ENCODE measurements at regions not wholly inside any gene's neighbourhood (a gene's known extent, or its start where the extent isn't known, plus 50 kb on each side); places are given as distances from the start of the nearest gene placed in this dataset.
"Not testable (repeated sequence)": the region's sequence is repeated elsewhere in the genome, so short reads cannot be mapped to it uniquely, and the experiment has no call there.

DNA sequence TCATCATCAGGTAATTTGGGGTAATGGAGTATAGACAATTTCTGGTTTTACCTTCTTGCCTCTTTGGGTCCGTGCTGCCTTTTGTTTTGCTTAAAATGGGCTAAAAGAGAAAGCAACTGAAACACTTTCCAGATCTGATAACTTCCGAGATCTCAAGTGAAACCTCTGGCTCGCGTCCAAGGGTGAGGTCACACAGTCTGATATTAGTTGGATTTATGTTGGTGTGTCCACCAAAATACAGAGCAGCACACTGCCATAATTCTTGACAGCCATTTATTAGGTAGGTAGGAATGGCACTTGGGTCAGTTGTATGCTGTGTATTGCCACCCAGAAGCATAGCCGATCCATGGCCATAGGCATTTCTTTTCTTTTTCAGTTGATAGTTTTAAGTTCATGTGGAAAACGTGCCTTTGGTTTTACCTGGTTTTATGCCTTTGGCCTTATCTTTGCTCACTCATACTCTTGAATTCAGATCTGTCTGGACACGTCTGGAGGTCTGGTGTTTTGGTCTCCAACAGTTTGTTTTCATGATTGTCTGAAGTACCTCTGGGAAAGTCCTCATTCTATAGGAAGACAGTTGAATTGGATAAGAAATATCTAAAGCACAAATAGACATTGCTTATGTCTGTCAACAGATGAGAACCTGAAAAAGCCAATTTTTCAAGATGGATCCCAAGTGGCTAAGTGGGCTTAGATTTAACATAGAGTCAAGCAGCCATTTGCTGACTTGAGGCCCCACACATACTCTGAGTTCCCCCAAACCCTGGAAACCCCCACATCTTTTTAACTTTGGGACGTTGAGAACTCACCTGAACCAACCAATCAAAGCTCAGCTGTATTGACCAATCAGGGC lies 320.8 kb downstream of the SOX4 start:
- CTCF ChIA-PET, result interaction anchor here (2.0 kb wide), 1 partner anchor 13 kb away, joined by 5 read pairs; no protein-coding TSS in a partner anchor
- Mint-ChIP-seq H3K4me3 (peak overlapping the region; percentile 1), H3K27me3 (no peaks in the 10 kb centered on the region), H3K9me3 (peaks cover 2% of the 10 kb centered on the region), H3K36me3 (no peaks in the 10 kb centered on the region), H3K4me1 (peaks cover 17% of the 10 kb centered on the region), H3K27ac (no peak overlapping the region)
- peak; percentile 55 for DNase-seq

DNA sequence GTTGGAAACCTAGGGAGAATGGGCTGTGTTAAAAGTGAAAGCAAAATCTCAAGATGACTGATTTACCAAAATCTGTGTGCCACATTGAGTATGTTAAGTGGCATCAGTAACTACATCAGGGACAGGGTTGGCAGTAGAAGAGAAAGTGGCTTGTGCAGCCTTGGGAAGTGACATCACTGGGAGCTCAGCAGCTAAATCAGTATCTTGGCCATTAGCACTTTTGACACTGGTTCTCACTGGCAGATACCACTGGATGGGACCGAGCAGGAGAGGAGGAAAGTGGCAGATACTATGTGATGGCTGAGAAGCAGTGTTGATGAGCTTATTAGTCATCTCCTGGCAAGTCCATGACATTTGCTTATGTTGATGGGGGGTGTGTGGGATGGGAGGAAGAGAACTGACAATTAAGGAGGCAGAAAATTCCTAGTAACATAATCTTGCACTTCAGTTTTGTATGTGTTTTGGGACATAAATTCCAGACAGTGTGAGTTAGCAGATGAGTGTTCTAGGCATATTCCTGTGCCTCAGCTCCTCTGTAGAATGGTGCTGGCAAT lies 322.2 kb downstream of the SOX4 start:
- no peaks in the 10 kb centered on the region for H3K36me3 Mint-ChIP-seq
- CTCF ChIA-PET, result interaction anchor here (2.0 kb wide), 1 partner anchor 12 kb away, joined by 5 read pairs; no protein-coding TSS in a partner anchor

DNA sequence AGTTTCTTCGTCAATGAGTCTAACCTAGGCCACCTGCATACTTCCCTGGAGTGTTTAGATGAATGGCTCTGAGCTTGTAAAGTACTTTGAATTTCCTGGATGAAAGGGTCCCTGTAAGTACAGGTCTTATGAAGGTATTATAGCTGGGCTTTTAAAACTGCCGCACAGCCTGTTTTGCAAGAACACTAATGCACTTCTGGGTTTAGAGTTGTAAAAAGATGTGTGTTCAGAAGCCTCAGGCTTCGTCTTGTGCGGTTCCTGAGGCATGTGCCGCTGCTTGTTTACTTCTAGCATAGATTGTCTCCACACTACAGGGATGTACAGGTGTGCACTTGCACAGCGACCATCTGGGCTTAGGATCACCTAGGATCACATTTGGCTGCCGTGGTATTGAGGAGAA lies 324.5 kb downstream of the SOX4 start:
- peaks cover 2% of the 10 kb centered on the region for H3K9me3 Mint-ChIP-seq

More for the DNA sequence above, 322.2 kb downstream of the SOX4 start:
- Mint-ChIP-seq H3K4me1 (peaks cover 17% of the 10 kb centered on the region), H3K27ac (no peak overlapping the region), H3K9me3 (peaks cover 2% of the 10 kb centered on the region), H3K27me3 (no peaks in the 10 kb centered on the region), H3K4me3 (no peak overlapping the region)
- DNase-seq, result no peak

DNA sequence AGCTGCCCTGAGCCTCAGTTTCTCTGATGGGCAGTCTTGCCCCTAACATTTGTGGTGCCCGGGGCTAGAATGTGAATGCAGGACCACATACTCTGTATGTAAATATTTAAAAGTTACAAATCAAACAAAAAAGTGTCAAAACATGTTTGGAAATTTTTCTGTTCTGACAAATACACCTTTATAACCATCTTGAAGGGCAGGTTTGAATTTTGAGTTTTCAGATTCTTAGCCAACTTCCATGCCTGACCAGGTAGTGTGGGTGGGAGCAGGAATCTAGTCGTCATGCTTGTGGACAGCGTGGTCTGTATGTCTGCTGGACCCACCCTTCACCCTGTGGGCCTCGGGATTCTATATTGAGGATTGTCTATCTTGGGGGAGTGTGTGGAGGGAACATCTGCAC lies 325.1 kb downstream of the SOX4 start:
- Mint-ChIP-seq H3K9me3 (peaks cover 2% of the 10 kb centered on the region), H3K4me3 (no peak overlapping the region), H3K27me3 (no peaks in the 10 kb centered on the region), H3K36me3 (no peaks in the 10 kb centered on the region), H3K27ac (no peak overlapping the region), H3K4me1 (peaks cover 17% of the 10 kb centered on the region)
- CTCF ChIA-PET, result no interaction called here
- no peak for DNase-seq

More for the DNA sequence above, 324.5 kb downstream of the SOX4 start:
- no peaks in the 10 kb centered on the region for H3K27me3 Mint-ChIP-seq
- H3K4me3 Mint-ChIP-seq, result no peak overlapping the region
- CTCF ChIA-PET, result no interaction called here
- H3K36me3 Mint-ChIP-seq, result no peaks in the 10 kb centered on the region
- H3K27ac Mint-ChIP-seq, result no peak overlapping the region
- H3K4me1 Mint-ChIP-seq, result peaks cover 17% of the 10 kb centered on the region
- DNase-seq, result no peak

DNA sequence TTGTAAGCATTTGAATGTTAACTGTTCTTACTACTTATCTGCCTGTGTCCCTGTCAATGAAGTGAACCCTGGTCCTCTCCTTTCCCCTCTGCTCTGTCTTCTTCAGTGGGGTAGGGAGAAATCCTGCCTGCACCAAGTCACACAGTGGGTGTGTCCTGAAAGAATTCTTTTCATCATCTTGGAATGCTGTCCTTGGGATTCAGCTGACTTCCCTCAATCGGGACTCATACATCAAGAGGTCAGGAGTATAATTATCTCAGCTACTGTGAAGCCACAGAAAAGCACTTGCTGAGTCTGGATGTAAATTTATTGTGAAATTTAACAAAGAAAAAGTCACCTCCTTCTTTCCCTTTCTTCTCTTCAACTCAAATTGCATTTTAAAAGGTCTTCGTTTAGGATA lies 328.5 kb downstream of the SOX4 start:
- H3K9me3 Mint-ChIP-seq, result peaks cover 2% of the 10 kb centered on the region
- DNase-seq, result no peak
- no peaks in the 10 kb centered on the region for H3K27me3 Mint-ChIP-seq
- H3K36me3 Mint-ChIP-seq, result no peaks in the 10 kb centered on the region
- peaks cover 16% of the 10 kb centered on the region for H3K4me1 Mint-ChIP-seq
- H3K4me3 Mint-ChIP-seq, result no peak overlapping the region
- CTCF ChIA-PET, result interaction anchor here (0.5 kb wide), 1 partner anchor 44 kb away, joined by 3 read pairs; no protein-coding TSS in a partner anchor
- H3K27ac Mint-ChIP-seq, result no peak overlapping the region

DNA sequence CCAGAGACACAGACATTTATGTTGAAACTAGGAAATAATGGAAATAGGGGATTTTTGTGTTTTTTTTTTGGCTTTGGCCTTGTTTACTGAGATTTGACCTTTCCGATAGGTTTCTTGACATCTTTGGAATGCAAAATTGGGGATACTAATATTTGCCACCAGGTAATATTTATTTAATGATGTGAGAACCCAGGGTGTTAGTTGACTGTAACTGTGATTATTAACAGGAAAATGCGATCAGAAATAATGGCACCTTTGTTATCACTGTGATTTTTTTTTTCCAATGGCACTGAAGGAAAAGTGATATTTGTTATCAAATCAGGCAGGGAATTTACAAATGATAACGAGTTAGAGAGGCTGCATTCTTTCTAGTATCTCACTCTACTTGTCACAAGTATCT lies 330.5 kb downstream of the SOX4 start:
- H3K27me3 Mint-ChIP-seq, result no peaks in the 10 kb centered on the region
- H3K27ac Mint-ChIP-seq, result no peak overlapping the region
- peaks cover 26% of the 10 kb centered on the region for H3K4me1 Mint-ChIP-seq
- CTCF ChIA-PET, result no interaction called here
- no peak overlapping the region for H3K4me3 Mint-ChIP-seq
- H3K9me3 Mint-ChIP-seq, result peaks cover under 1% of the 10 kb centered on the region
- no peaks in the 10 kb centered on the region for H3K36me3 Mint-ChIP-seq
- DNase-seq, result no peak

DNA sequence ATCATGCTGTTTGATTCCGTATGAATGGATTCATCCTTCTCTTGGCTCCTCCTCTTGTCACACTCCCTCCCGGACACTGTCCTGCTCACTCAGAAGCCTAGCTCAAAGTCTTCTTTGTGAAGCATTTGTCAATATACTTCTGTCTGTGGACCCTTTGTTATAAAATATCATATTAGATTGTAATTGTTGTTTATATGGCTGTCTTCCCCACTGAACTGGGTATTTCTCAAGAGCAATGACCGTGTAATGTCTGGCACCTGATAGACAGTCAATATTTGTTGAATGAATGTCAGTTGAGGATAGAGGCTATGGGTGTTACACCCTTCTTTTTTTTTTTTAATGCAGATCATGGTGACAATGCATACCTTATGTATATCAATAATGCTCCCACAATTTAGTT lies 335.3 kb downstream of the SOX4 start:
- Mint-ChIP-seq H3K27me3 (no peaks in the 10 kb centered on the region), H3K4me1 (peaks cover 26% of the 10 kb centered on the region), H3K9me3 (no peaks in the 10 kb centered on the region), H3K4me3 (no peak overlapping the region), H3K27ac (no peak overlapping the region), H3K36me3 (no peaks in the 10 kb centered on the region)
- CTCF ChIA-PET, result no interaction called here
- DNase-seq, result no peak

DNA sequence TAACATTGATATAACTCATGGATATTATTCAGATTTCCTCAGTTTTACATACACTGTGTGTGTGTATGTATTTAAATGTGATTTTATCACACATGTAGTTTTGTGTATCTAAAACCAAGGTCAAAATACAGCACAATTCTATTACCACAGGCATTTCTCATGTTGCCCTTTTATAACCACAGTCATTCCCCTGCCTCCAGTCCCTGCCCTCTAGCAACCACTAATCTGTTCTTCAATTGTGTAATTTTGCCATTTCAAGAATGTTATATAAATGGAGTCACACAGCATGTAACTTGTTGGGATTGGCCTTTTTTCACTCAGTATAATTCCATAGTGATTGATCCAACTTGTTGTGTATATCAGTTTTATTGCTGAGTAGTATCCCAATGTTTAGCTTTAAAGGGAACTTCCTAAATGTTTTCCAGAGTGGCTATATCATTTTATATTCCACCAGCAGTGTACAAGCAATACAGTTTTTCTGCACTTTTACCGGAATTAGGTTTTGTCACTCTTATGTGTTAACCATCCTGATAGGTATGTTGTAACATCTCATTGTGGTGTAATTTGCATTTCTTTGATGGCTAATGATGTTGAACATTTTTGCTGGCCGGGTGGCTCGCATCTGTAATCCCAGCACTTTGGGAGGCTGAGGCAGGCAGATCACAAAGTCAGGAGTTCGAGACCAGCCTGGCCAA lies 338.2 kb downstream of the SOX4 start:
- H3K27me3 Mint-ChIP-seq, result no peaks in the 10 kb centered on the region
- H3K27ac Mint-ChIP-seq, result no peak overlapping the region
- CTCF ChIA-PET, result no interaction called here
- H3K4me3 Mint-ChIP-seq, result no peak overlapping the region
- H3K9me3 Mint-ChIP-seq, result peaks cover 7% of the 10 kb centered on the region
- no peak for DNase-seq
- H3K36me3 Mint-ChIP-seq, result no peaks in the 10 kb centered on the region
- peaks cover 11% of the 10 kb centered on the region for H3K4me1 Mint-ChIP-seq

DNA sequence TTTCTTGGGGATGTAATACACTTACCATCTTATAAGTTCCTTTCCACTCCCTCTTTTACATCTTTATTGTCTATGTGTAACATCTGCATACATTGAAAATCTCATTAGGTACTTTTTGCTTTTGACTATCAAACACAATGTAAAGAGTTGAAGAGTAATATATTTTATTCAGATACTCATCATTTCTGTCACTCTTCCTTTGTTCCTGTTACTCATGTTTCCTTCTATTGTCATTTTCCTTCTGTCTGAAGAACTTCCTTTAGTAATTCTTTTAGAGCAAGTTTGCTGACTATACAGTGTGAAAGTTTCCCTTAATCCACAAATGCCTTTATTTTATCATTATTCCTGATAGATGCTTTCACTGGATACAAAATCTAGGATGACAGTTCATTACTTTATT lies 339.8 kb downstream of the SOX4 start:
- H3K4me1 Mint-ChIP-seq, result no peaks in the 10 kb centered on the region
- H3K27me3 Mint-ChIP-seq, result no peaks in the 10 kb centered on the region
- DNase-seq, result no peak
- no peaks in the 10 kb centered on the region for H3K36me3 Mint-ChIP-seq
- H3K9me3 Mint-ChIP-seq, result peaks cover 7% of the 10 kb centered on the region
- no peak overlapping the region for H3K27ac Mint-ChIP-seq
- H3K4me3 Mint-ChIP-seq, result no peak overlapping the region
- CTCF ChIA-PET, result no interaction called here

DNA sequence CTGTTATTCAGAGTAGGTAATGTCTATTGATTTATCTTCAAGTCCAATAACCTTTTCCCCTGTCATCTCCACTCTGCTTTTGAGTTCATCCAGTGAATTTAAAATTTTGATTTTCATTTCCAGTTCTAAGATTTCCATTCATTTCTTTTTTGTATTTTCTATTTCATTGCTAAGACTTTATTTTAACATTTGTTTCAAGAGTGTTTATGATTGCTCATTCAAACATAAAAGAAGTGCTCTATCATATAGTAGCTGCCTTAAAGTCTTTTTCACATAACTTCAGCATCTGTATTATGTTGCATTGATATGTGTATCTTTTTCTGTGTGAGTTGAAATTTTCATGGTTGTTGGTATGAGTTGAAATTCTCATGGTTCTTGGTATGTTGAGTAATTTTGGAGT lies 341.6 kb downstream of the SOX4 start:
- peaks cover 7% of the 10 kb centered on the region for H3K9me3 Mint-ChIP-seq

DNA sequence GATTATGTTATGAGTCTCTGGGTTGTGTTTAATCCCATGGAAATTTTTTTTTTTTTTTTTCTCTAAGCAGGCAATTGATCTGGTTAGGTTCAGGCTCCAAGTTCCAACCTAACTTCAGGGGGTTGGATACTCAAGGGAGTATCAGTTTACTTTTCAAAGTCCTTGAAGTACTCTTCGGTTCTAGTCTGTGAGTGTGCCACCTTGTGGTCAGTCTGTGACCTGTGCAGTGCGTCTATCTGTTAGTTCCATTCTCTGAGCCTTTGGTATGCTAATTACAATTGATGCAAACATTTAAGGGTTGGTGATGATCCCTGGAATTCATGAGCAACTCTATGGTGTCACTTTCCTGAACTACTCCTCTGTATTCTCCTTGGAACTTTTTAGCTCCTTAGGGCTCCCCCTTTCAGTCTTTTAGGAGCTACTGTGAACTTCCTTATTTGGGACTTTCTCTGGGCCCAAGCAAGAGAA lies 342.0 kb downstream of the SOX4 start:
- no peaks in the 10 kb centered on the region for H3K4me1 Mint-ChIP-seq
- no peaks in the 10 kb centered on the region for H3K36me3 Mint-ChIP-seq
- peak; percentile 46 for DNase-seq
- H3K4me3 Mint-ChIP-seq, result no peak overlapping the region
- CTCF ChIA-PET, result interaction anchor here (0.6 to 1.6 kb wide), 4 partner anchors 11 to 58 kb away, joined by 3 to 5 read pairs (median 4); no protein-coding TSS in a partner anchor
- H3K9me3 Mint-ChIP-seq, result peaks cover 7% of the 10 kb centered on the region
- H3K27me3 Mint-ChIP-seq, result no peaks in the 10 kb centered on the region
- H3K27ac Mint-ChIP-seq, result no peak overlapping the region

More for the DNA sequence above, 341.6 kb downstream of the SOX4 start:
- CTCF ChIA-PET, result interaction anchor here (1.0 to 1.6 kb wide), 3 partner anchors 10 to 58 kb away, joined by 3 to 5 read pairs (median 4); no protein-coding TSS in a partner anchor
- Mint-ChIP-seq H3K27me3 (no peaks in the 10 kb centered on the region), H3K27ac (no peak overlapping the region), H3K4me1 (no peaks in the 10 kb centered on the region), H3K36me3 (no peaks in the 10 kb centered on the region), H3K4me3 (no peak overlapping the region)
- no peak for DNase-seq

DNA sequence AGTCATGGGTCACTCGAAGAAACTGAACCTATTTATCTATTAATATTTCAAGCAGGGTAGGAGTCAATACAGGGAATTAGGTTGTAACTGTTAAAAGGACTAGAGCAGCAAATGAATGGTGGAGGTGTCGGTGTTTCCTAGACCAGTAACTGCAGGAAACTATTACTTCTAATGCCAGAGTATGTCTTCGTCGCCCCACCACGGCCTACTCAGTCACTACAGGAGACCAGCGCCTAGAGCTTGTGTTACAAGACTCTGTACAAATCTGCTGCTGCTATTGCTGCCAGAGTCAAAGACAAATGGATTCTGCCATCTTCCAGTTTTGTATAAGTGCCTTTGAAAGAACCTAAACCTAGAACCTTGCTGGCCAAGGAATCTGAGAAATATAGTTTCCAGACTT lies 343.9 kb downstream of the SOX4 start:
- DNase-seq, result no peak
- Mint-ChIP-seq H3K27ac (no peak overlapping the region), H3K4me1 (no peaks in the 10 kb centered on the region), H3K36me3 (no peaks in the 10 kb centered on the region), H3K4me3 (no peak overlapping the region), H3K27me3 (no peaks in the 10 kb centered on the region), H3K9me3 (peaks cover 7% of the 10 kb centered on the region)
- CTCF ChIA-PET, result interaction anchor here (0.9 kb wide), 1 partner anchor 63 kb away, joined by 3 read pairs; no protein-coding TSS in a partner anchor

DNA sequence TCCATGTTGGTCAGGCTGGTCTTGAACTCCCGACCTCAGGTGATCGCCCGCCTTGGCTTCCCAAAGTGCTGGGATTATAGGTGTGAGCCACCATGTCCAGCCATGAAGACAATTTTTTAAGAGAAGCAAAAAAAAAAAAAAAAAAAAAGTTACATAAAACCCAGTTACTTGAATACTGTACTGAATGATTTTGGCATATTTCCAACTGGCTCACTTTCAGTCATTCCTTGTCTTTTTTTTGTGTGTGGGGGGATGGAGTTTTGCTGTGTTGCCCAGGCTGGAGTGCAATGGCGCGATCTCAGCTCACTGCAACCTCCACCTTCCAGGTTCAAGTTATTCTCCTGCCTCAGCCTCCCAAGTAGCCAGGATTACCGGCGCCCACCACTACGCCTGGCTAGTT lies 345.5 kb downstream of the SOX4 start:
- H3K4me3 Mint-ChIP-seq, CTCF ChIA-PET, H3K4me1 Mint-ChIP-seq, H3K9me3 Mint-ChIP-seq, H3K27ac Mint-ChIP-seq, H3K27me3 Mint-ChIP-seq, DNase-seq, H3K36me3 Mint-ChIP-seq: not testable (repeated sequence)

DNA sequence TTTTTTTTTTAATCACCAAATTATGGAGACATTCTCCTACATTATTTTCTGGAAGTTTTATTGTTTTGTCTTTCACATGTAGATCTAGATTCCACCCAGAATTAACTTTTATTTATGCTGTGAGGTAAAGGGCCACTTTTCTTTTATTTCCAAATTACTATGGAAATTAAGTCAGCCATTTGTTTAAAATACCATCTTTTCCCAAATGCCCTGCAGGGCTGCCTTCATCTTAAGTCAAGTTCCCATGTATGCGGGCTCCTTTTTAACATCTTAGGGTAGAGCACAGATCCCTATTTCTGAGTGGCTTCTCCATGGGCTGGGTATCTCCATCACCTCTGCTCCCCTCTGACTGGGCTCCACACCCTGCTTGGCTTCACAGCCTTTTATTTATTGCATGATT lies 348.4 kb downstream of the SOX4 start:
- H3K9me3 Mint-ChIP-seq, result no peaks in the 10 kb centered on the region
- no peaks in the 10 kb centered on the region for H3K27me3 Mint-ChIP-seq
- H3K27ac Mint-ChIP-seq, result no peak overlapping the region
- no peak for DNase-seq
- CTCF ChIA-PET, result no interaction called here
- H3K4me3 Mint-ChIP-seq, result no peak overlapping the region
- H3K36me3 Mint-ChIP-seq, result no peaks in the 10 kb centered on the region
- no peaks in the 10 kb centered on the region for H3K4me1 Mint-ChIP-seq

All from activated naive CD4-positive, alpha-beta T cell treated with anti-CD3 and anti-CD28 coated beads, Interleukin-2, amount 10 ng/mL, durations not matched to agents 7 days and 5 days (primary cell).